Thyroid gland (tissue), 4 donors: ENCODE measurements at regions not wholly inside any gene's neighbourhood (a gene's known extent, or its start where the extent isn't known, plus 50 kb on each side); places are given as distances from the start of the nearest gene placed in this dataset.

Source experiments
- POLR2A ChIP-seq, 2 donors: fragments of 450-650 bp; IDR thresholded peaks; one replicate each; pipeline ENCODE4 v1.6.1; 2017; ENCODE audit warnings: antibody characterized with exemption in 2 of 2, mild to moderate bottlenecking in 2 of 2, moderate library complexity in 1 of 2
- TF ChIP-seq, protein P1 (sequence below), 6 experiments: fragments of 200-600 bp in 3 of 6; fragments of 450-650 bp in 3 of 6; sonication (generic) in 3 of 6; IDR thresholded peaks; one replicate each; pipeline ENCODE4 v1.5.1; 2016 to 2019; ENCODE audit warnings: antibody characterized with exemption in 6 of 6, mild to moderate bottlenecking in 2 of 6, inconsistent platforms in 1 of 6, moderate library complexity in 1 of 6

DNA sequence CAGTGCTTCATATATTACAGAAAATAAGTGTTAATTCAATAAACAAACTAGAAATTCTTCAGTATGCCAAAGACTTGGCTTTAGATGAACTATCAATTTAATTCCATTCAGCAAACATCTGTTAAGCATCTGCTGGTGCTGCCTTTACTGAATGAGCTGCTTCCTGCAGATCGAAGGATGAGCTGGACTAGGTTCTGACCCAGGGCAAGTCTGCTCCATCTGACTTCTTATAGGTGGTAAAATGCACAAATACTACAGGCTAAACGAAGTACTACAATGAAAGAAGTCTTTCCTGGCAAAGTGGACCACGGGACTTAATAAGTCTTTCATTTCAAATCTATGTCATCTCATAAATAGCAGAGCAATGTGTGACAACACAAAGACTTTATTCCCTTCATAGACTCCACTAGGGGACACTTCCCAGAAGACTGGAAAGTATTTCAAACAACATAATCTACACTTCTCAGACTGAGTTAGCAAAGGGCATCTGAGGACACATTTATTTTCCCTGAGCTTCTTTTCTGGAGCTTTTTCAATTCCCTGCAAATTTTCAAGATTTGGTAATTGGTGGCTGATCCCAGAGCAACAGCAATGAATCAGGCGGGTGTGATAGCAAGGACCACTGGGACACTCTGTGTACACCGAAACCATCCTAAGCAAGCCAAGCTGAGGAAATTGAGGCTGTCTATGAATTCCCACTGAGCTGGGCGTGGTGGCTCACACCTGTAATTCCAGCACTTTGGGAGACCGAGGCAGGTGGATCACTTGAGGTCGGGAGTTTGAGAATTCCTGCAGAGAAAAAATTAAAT is 108.9 kb upstream of the FRMD4A start:
- no peak for TF ChIP-seq POLR2A (IDR thresholded peaks at IDR 0.05)
- TF ChIP-seq, protein P1, sequence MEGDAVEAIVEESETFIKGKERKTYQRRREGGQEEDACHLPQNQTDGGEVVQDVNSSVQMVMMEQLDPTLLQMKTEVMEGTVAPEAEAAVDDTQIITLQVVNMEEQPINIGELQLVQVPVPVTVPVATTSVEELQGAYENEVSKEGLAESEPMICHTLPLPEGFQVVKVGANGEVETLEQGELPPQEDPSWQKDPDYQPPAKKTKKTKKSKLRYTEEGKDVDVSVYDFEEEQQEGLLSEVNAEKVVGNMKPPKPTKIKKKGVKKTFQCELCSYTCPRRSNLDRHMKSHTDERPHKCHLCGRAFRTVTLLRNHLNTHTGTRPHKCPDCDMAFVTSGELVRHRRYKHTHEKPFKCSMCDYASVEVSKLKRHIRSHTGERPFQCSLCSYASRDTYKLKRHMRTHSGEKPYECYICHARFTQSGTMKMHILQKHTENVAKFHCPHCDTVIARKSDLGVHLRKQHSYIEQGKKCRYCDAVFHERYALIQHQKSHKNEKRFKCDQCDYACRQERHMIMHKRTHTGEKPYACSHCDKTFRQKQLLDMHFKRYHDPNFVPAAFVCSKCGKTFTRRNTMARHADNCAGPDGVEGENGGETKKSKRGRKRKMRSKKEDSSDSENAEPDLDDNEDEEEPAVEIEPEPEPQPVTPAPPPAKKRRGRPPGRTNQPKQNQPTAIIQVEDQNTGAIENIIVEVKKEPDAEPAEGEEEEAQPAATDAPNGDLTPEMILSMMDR (IDR thresholded peaks at IDR 0.05): no peak
